GM13976 (cell line): ENCODE measurements at regions not wholly inside any gene's neighbourhood (a gene's known extent, or its start where the extent isn't known, plus 50 kb on each side); places are given as distances from the start of the nearest gene placed in this dataset.
"Not testable (repeated sequence)": the region's sequence is repeated elsewhere in the genome, so short reads cannot be mapped to it uniquely, and the experiment has no call there.

Experiments used
- DNase-seq: peaks from one replicate; pipeline ENCODE4 v3.0.0; 2012; ENCODE audit warnings: low spot score
- in situ Hi-C: fragments of 300-500 bp; cut with MboI; formaldehyde crosslinking; loops from one replicate; pipeline ENCODE4 v1.12.0; 2022; ENCODE audit warnings: low sequenced_read_pairs, mixed read lengths, inconsistent platforms; ENCODE audit not compliant: unreplicated experiment
- TF ChIP-seq, protein P1 (sequence below): IDR thresholded peaks from 2 replicates; pipeline ENCODE4 v1.5.1; 2012; ENCODE audit warnings: borderline replicate concordance, mild to moderate bottlenecking; ENCODE audit not compliant: insufficient read depth; ENCODE audit errors: extremely low read depth, missing control alignments, control extremely low read depth

DNA sequence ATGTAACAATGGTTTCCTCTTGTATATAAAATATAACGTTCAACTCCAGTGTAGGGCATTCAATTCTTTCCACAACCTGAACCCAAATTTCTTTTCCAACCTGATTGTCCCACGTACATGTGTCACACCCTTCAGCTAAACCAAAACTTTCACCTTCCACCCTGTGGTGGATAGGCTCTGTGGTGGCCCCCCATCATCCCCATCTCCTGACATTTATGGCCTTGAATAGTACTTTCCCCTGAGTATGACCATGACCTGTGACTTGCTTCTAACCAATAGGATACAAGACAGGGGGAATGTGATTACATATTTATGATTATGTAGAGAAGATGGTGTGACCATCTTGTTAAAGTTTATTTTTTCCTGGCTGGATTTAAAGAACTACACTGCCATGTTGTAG lies 377.0 kb downstream of the PTPRC start:
- in situ Hi-C loops, result no loop called here
- no peak for DNase-seq
- TF ChIP-seq, protein P1, sequence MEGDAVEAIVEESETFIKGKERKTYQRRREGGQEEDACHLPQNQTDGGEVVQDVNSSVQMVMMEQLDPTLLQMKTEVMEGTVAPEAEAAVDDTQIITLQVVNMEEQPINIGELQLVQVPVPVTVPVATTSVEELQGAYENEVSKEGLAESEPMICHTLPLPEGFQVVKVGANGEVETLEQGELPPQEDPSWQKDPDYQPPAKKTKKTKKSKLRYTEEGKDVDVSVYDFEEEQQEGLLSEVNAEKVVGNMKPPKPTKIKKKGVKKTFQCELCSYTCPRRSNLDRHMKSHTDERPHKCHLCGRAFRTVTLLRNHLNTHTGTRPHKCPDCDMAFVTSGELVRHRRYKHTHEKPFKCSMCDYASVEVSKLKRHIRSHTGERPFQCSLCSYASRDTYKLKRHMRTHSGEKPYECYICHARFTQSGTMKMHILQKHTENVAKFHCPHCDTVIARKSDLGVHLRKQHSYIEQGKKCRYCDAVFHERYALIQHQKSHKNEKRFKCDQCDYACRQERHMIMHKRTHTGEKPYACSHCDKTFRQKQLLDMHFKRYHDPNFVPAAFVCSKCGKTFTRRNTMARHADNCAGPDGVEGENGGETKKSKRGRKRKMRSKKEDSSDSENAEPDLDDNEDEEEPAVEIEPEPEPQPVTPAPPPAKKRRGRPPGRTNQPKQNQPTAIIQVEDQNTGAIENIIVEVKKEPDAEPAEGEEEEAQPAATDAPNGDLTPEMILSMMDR, result no peak

DNA sequence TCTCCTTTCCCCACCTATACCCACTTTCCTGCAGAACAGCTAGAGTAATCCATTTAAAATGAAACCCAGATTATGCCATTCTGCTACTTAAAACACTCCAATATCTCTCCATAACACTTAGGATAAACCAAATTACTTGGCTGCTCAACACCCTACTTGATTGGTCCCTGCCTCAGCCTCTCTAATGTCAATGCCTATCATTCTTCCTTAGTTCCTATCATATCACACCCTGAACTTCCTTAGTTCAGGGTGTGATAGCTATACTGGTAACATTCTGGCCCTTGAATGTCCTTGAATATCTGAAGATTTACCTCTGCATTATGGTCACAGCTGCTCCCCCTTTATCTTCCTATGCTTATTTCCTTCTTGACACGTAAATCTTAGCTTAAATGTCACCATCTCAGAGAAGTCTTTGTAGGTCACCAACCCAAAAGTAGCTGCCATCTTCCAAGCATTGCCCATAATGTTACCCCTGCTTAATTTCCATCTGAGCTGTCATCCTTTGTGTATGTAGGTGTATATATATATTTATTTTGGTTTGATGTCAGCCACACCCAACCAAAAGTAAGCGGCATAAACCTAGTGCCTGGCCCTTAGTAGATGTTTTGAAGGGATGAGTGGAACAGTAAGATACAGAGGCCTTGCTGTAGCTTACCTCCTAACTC lies 379.8 kb downstream of the PTPRC start:
- TF ChIP-seq, protein P1, result no peak
- in situ Hi-C loops, result no loop called here
- no peak for DNase-seq

DNA sequence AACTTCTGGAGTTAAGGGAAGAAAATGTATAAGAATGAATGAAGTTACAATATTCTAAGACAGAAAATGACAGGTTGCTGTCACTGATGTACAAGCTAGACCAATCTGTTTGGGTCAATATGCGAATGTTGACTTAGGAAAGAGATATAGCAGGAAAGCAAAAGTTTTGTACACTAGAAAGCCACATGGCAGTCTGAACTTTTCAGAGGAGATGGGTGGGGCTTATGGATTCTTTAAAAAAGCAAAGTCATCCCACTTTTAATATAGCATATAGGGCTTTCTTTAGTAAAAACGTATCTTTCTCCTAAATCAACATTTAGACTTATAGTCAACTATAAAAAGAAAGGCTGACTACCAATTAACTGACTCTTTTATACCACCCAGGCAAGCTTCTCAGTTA lies 381.2 kb downstream of the PTPRC start:
- DNase-seq, result no peak
- in situ Hi-C loops, result no loop called here

DNA sequence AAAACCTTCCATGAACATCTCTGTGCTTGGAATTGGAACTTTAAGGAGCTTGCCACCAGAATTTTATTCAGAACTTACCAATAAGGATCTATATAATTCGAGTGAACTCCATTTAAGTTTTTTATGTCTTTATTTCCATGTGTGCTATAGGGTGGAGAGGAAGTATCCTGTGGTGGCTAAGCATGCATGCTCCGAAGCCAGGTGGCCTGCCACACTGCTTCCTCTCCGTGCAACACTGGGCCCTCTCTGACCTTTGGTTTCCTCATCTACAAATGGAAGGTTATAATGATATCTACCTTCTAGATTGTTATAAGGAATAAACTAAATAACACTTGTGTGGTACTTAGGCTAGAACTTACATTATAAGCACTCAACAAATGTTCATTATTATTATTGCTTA lies 382.1 kb downstream of the PTPRC start:
- TF ChIP-seq, protein P1, result no peak
- in situ Hi-C loops, result no loop called here
- no peak for DNase-seq

More for the DNA sequence above, 381.2 kb downstream of the PTPRC start:
- TF ChIP-seq, protein P1, result no peak

DNA sequence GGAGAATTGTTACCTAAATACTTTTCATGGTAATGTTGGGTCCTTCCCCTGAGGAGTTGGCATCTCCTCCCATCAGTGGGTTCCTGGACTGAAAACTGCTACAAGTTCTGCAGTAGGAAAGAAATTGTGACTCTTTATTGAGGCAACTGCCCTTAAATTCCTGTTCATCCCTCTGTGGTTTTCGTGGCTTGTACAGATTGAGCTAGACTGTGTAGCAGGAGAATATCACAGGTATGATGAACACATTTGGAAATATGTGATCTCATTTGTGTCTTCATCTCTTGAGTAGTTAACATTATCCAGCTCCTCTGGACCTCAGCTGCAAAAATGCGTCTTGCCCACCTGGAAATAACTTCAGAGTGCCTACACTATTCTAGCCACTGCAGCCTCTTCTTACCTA lies 390.6 kb downstream of the PTPRC start:
- TF ChIP-seq, protein P1, result no peak
- no peak for DNase-seq
- in situ Hi-C loops, result no loop called here

DNA sequence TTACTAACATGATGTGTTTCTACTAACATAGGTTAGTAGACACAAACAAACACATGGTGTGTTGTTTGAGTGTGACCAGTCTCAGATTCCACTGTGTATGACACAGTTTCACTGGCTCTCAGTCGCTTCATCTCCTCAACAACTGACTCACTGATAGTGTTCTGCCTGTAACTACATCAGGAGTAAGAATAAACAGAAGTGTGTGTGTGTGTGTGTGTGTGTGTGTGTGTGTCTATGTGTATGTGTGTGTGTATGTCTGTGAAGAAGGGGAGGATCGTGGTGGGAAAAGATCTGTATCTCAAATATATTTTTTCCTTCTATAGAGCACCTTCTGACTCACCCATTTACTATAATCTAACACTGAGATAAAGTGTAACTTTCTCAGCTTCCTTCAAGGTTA lies 391.0 kb downstream of the PTPRC start:
- no peak for DNase-seq
- TF ChIP-seq, protein P1, result no peak
- in situ Hi-C loops, result no loop called here

DNA sequence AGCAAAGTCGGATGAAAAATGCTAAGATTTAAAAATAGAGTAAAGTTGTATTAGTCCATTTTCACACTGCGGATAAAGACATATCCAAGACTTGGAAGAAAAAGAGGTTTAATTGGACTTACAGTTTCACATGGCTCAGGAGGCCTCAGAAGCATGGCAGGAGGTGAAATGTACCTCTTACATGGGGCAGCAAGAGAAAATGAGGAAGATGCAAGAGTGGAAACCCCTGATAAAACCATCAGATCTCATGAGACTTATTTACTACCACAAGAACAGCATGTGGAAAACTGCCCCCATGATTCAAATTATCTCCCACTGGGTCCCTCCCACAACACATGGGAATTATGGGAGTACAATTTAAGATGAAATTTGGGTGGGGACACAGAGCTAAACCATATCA lies 391.7 kb downstream of the PTPRC start:
- in situ Hi-C loops, DNase-seq: not testable (repeated sequence)

DNA sequence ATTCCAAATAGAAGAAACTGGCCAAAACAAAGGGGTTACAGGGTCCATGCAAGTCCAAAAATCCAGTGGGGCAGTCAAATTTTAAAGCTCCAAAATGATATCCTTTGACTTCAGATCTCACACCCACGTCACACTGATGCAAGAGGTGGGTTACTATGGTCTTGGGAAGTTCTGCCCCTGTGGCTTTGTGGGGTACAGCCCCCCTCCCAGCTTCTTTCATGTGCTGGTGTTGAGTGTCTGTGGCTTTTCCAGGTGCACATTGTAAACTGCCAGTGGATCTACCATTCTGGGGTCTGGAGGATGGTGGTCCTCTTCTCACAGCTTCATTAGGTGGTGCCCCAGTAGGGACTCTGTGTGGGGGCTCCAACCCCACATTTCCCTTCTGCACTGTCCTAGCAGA lies 392.3 kb downstream of the PTPRC start:
- DNase-seq, in situ Hi-C loops: not testable (repeated sequence)

DNA sequence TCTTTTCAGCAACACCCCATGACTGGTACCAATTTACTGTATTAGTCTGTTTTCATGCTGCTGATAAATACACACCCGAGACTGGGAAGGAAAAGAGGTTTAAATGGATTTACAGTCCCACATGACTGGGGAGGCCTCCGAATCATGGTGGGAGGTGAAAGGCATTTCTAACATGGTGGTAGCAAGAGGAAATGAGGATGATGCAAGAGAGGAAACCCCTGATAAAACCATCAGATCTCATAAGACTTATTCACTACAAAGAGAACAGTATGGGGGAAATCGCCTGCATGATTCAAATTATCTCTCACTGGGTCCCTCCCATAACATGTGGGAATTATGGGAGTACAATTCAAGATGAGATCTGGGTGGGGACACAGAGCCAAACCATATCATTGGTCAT lies 393.6 kb downstream of the PTPRC start:
- in situ Hi-C loops, DNase-seq: not testable (repeated sequence)
